K562 (cell line): ENCODE measurements at regions not wholly inside any gene's neighbourhood (a gene's known extent, or its start where the extent isn't known, plus 50 kb on each side); places are given as distances from the start of the nearest gene placed in this dataset.

ENCODE experiments used
- ATAC-seq: fragments of 200-7000 bp; cut with Tn5 transposase; 3 replicates; pipeline ENCODE4 v1.9.1; 2020; ENCODE audit warnings: moderate library complexity
- BruUV-seq: library from RNA; stranded (reverse); fragments of 400-500 nt; replicated peaks from 2 replicates; lab custom pipeline; 2021; lab: Mats Ljungman, UMichigan
- CTCF ChIA-PET: fragments of 300-600 bp; formaldehyde crosslinking; extraction: SDS; loops from one replicate; lab custom pipeline; 2021; ENCODE audit warnings: low intra/inter-chr PET ratio; lab: Yijun Ruan, JAX
- POLR2A ChIA-PET: fragments of 300-600, 350-650 bp; sonication (Branson Sonifier 250); formaldehyde crosslinking; extraction: SDS; loops from one replicate; lab custom pipeline; 2021; ENCODE audit warnings: antibody characterized with exemption, inconsistent platforms; lab: Yijun Ruan, JAX
- DNase-seq, 4 experiments: peaks; one replicate each; pipeline versions ENCODE4 v3.0.0 to v3.0.0-alpha.2; 2011 to 2018; ENCODE audit warnings: low spot score in 3 of 4, mixed read lengths in 3 of 4; ENCODE audit errors: extremely low read depth in 1 of 4
- FAIRE-seq: peaks from 2 replicates; lab custom pipeline; 2011; peaks lifted over from hg19 to GRCh38; lab: Jason Lieb, UNC
- H2AFZ ChIP-seq: 2 replicates; pipeline ENCODE4 v1.6.0; 2011; ENCODE audit warnings: low read depth, low read length, control low read depth, inconsistent platforms
- H3K27ac ChIP-seq: fragments of 200-600 bp; 3 replicates; pipeline ENCODE4 v1.8.0; 2011; ENCODE audit warnings: low read depth, mild to moderate bottlenecking, control low read depth, inconsistent platforms, low read length, moderate library complexity, mixed read lengths; ENCODE audit errors: extremely low read depth
- H3K27me3 ChIP-seq, 2 experiments: fragments of 300-600 bp in 1 of 2; 2 replicates in 1 of 2; 3 replicates in 1 of 2; pipeline versions ENCODE4 v1.6.0 to v1.8.0; 2011; ENCODE audit warnings: inconsistent platforms in 2 of 2, low read length in 2 of 2, mild to moderate bottlenecking in 1 of 2, mixed read lengths in 1 of 2, moderate library complexity in 1 of 2; ENCODE audit not compliant: control insufficient read depth in 2 of 2, insufficient read depth in 2 of 2
- H3K36me3 ChIP-seq: fragments of 300-600 bp; 3 replicates; pipeline ENCODE4 v1.8.0; 2011; ENCODE audit warnings: mild to moderate bottlenecking, low read length, inconsistent platforms; ENCODE audit not compliant: control insufficient read depth, insufficient read depth
- H3K4me1 ChIP-seq, 2 experiments: fragments of 200-600 bp in 1 of 2; replicated peaks in 1 of 2; 2 replicates in 1 of 2; 3 replicates in 1 of 2; pipeline versions ENCODE4 v1.5.1 to v1.8.0; 2011; ENCODE audit warnings: inconsistent platforms in 2 of 2, low read length in 2 of 2, mild to moderate bottlenecking in 1 of 2, mixed read lengths in 1 of 2, moderate library complexity in 1 of 2; ENCODE audit not compliant: control insufficient read depth in 2 of 2, insufficient read depth in 2 of 2
- H3K4me2 ChIP-seq: 2 replicates; pipeline ENCODE4 v1.6.1; 2011; ENCODE audit warnings: low read length, control low read depth, inconsistent platforms, mixed read lengths; ENCODE audit not compliant: insufficient read depth
- H3K4me3 ChIP-seq: fragments of 200-600 bp; sonication (generic), shearing (Covaris generic); 2 replicates; pipeline ENCODE4 v1.5.1; 2016; ENCODE audit warnings: control low read depth, inconsistent platforms
- H3K79me2 ChIP-seq: fragments of 200-600 bp; 3 replicates; pipeline ENCODE4 v1.8.0; 2011; ENCODE audit warnings: low read length, inconsistent platforms; ENCODE audit not compliant: control insufficient read depth, insufficient read depth
- H3K9ac ChIP-seq, 2 experiments: 2 replicates each; pipeline versions ENCODE4 v1.6.0 to v1.6.1; 2011; ENCODE audit warnings: low read depth in 2 of 2, low read length in 2 of 2, control low read depth in 1 of 2, inconsistent platforms in 1 of 2, mild to moderate bottlenecking in 1 of 2, mixed read lengths in 1 of 2; ENCODE audit not compliant: insufficient read depth in 1 of 2
- H3K9me1 ChIP-seq: one replicate; pipeline ENCODE4 v1.6.0; 2011; ENCODE audit warnings: inconsistent platforms, mild to moderate bottlenecking, low read length, moderate library complexity; ENCODE audit not compliant: control insufficient read depth, insufficient read depth
- H3K9me3 ChIP-seq: replicated peaks from 2 replicates; pipeline ENCODE4 v1.5.1; 2011; ENCODE audit warnings: low read depth, low read length, inconsistent platforms; ENCODE audit not compliant: control insufficient read depth, insufficient read depth
- H4K20me1 ChIP-seq: replicated peaks from 2 replicates; pipeline ENCODE4 v1.6.1; 2011; ENCODE audit warnings: low read length, inconsistent platforms, mixed read lengths; ENCODE audit not compliant: control insufficient read depth, insufficient read depth
- BRD4 ChIP-seq: fragments of 200-600 bp; sonication (generic); IDR thresholded peaks from 2 replicates; pipeline ENCODE4 v1.6.1; 2017; ENCODE audit warnings: inconsistent platforms
- CTCF ChIP-seq, 3 experiments: IDR thresholded peaks in 2 of 3; conservative IDR thresholded peaks in 1 of 3; 2 replicates each; pipeline ENCODE4 v1.5.1; 2011 to 2012; ENCODE audit warnings: low read length in 3 of 3, mild to moderate bottlenecking in 3 of 3, control low read depth in 2 of 3, improper control_type of control experiment in 1 of 3, inconsistent platforms in 1 of 3, low read depth in 1 of 3, mixed read lengths in 1 of 3, moderate library complexity in 1 of 3; ENCODE audit not compliant: insufficient read depth in 2 of 3
- FUS ChIP-seq: fragments of 200-400 bp; formaldehyde crosslinking; optimal IDR thresholded peaks from 2 replicates; pipeline ENCODE3; 2017; ENCODE audit warnings: low read depth, low read length
- HNRNPUL1 ChIP-seq: fragments of 200-400 bp; formaldehyde crosslinking; IDR thresholded peaks from 2 replicates; pipeline ENCODE4 v1.6.1; 2017; ENCODE audit warnings: low read length
- ILF3 ChIP-seq: fragments of 450-650 bp; IDR thresholded peaks from 2 replicates; pipeline ENCODE4 v1.6.1; 2018; ENCODE audit warnings: antibody characterized with exemption, mild to moderate bottlenecking, moderate library complexity, borderline replicate concordance
- RAD21 ChIP-seq, 2 experiments: fragments of 250-450 bp in 1 of 2; fragments of 450-650 bp in 1 of 2; sonication (Bioruptor Pico) in 1 of 2; formaldehyde crosslinking in 1 of 2; IDR thresholded peaks in 1 of 2; conservative IDR thresholded peaks in 1 of 2; 2 replicates each; pipeline versions ENCODE4 v1.4.0 to v1.8.0; 2020 to 2022; ENCODE audit warnings: mild to moderate bottlenecking in 2 of 2, moderate library complexity in 1 of 2
- RAD51 ChIP-seq: fragments of 450-650 bp; IDR thresholded peaks from 2 replicates; pipeline ENCODE4 v1.7.1; 2016; ENCODE audit warnings: low read depth, mild to moderate bottlenecking, borderline replicate concordance
- REST ChIP-seq, 2 experiments: fragments of 450-650 bp; formaldehyde crosslinking in 1 of 2; IDR thresholded peaks; 2 replicates each; pipeline versions ENCODE4 v1.4.0 to v1.6.1; 2014 to 2020; ENCODE audit warnings: mild to moderate bottlenecking in 2 of 2, borderline replicate concordance in 1 of 2, low read depth in 1 of 2
- SMC3 ChIP-seq: conservative IDR thresholded peaks from 2 replicates; pipeline ENCODE4 v1.6.1; 2011; ENCODE audit warnings: low read depth, low read length, improper control_type of control experiment; ENCODE audit not compliant: insufficient read depth
- ZNF830 ChIP-seq: fragments of 250-450 bp; sonication (Bioruptor Pico); IDR thresholded peaks from 2 replicates; pipeline ENCODE4 v1.5.0; 2021; ENCODE audit warnings: mild to moderate bottlenecking
- WGBS: fragments of 100-300 bp; shearing (Covaris generic); methylation state at CpG from one replicate; pipeline ENCODE4 v1.1.6; 2016; ENCODE audit warnings: low coverage, mixed read lengths; ENCODE audit not compliant: insufficient coverage; ENCODE audit errors: missing lambda C conversion rate; 5-methylcytosine and 5-hydroxymethylcytosine counted together
- in situ Hi-C: fragments of 300-500 bp; cut with MboI; formaldehyde crosslinking; loops from 4 replicates; pipeline ENCODE4 v1.15.0; 2018; ENCODE audit warnings: inconsistent platforms, mixed read lengths
- intact Hi-C: fragments of 100-400 bp; cut with micrococcal nuclease; formaldehyde crosslinking; loops from 2 replicates; pipeline ENCODE4 v1.14.2; 2022

- no peaks in the 10 kb centered on the region for H3K9me3 ChIP-seq
- in situ Hi-C loops: no loop called here
- no peak overlapping the region for H3K27ac ChIP-seq
- POLR2A ChIA-PET: no interaction called here
- no TSS peak for BruUV-seq
- DNase-seq (peak; percentile 39 to 67 (median 46)), FAIRE-seq (peak; percentile 95), ATAC-seq (peak; percentile 76)
- no peaks in the 10 kb centered on the region for H3K79me2 ChIP-seq
- H3K27me3 ChIP-seq: no peaks in the 10 kb centered on the region
- intact Hi-C loops: loop anchor here (1.0 to 5.0 kb wide), 3 partner anchors 1157 to 1684 kb away; partner anchors contain the start of gene GATA3
- 2% methylated on average over 13 of the region's 13 CpGs for WGBS
- no peak overlapping the region for H2AFZ ChIP-seq
- no peaks in the 10 kb centered on the region for H3K9me1 ChIP-seq
- CTCF ChIA-PET: interaction anchor here (1.1 to 1.6 kb wide), 2 partner anchors 1337 to 1684 kb away, joined by 4 to 13 read pairs; no protein-coding TSS in a partner anchor
- no peaks in the 10 kb centered on the region for H3K36me3 ChIP-seq
- H3K9ac ChIP-seq: no peak overlapping the region
- no peaks in the 10 kb centered on the region for H3K4me1 ChIP-seq
- H4K20me1 ChIP-seq: no peaks in the 10 kb centered on the region
- no peak overlapping the region for H3K4me2 ChIP-seq
- no peak overlapping the region for H3K4me3 ChIP-seq
- no peak for TF ChIP-seq ZNF830 (CRISPR knock-in tag)
- TF ChIP-seq FUS: no peak
- no peak for TF ChIP-seq RAD51
- peak; percentile 64 to 79 for TF ChIP-seq RAD21 (CRISPR knock-in tag; conservative IDR thresholded peaks at IDR 0.05 in 1 of 2, IDR thresholded peaks at IDR 0.05 in 1 of 2)
- no peak for TF ChIP-seq BRD4
- TF ChIP-seq HNRNPUL1: no peak
- peak; percentile 67 for TF ChIP-seq REST (IDR thresholded peaks at IDR 0.05; ENCODE audit: borderline replicate concordance)
- TF ChIP-seq REST (CRISPR knock-in tag; IDR thresholded peaks at IDR 0.05; ENCODE audit: low read depth): no peak
- TF ChIP-seq CTCF (IDR thresholded peaks at IDR 0.05 in 2 of 3, conservative IDR thresholded peaks at IDR 0.05 in 1 of 3; ENCODE audit: insufficient read depth in 2 of 3, low read depth in 1 of 3, low read length in 3 of 3): peak; percentile 62 to 78 (median 76)
- TF ChIP-seq ILF3: no peak
- peak; percentile 77 for TF ChIP-seq SMC3
Observed at GRCh38 chr10:9209105-9209798, 1154.8 kb downstream of the GATA3 start.
